CD4-positive, alpha-beta T cell treated with Interleukin-10 for 1 hour (primary cell): ENCODE measurements at regions not wholly inside any gene's neighbourhood (a gene's known extent, or its start where the extent isn't known, plus 50 kb on each side); places are given as distances from the start of the nearest gene placed in this dataset.
A peak's percentile ranks its signal among the peaks of the same experiment; 100 is the strongest.

Source experiments
- DNase-seq: peaks from one replicate; pipeline ENCODE4 v3.0.0-alpha.2; 2020

- no peak for DNase-seq
These were observed 195.5 kb downstream of the PHETA1 start for GRCh38 chr12:111173391-111173790.

DNA sequence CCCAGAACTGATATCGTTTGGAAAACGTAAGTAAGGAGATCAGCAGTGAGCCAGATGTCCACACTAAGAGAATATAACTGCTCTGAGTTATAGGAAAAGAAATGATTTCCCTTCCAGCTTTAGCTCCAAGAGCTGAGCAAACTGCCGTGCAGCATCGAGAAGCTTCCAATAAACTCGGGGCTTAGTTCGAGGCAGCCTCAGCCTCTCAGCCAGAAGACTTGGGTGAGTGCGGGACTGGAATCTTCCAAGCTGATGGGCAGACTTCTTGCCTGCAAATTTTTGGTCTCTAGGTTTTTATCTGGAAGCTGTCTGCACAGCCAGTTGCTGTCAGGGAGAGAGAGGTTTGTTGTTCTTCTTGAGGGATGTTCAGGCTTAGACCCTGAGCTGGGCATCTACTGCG lies 196.1 kb downstream of the PHETA1 start:
- DNase-seq, result no peak

GRCh38 chr12:111171832-111172231 lies 197.1 kb downstream of the PHETA1 start:
- no peak for DNase-seq

DNA sequence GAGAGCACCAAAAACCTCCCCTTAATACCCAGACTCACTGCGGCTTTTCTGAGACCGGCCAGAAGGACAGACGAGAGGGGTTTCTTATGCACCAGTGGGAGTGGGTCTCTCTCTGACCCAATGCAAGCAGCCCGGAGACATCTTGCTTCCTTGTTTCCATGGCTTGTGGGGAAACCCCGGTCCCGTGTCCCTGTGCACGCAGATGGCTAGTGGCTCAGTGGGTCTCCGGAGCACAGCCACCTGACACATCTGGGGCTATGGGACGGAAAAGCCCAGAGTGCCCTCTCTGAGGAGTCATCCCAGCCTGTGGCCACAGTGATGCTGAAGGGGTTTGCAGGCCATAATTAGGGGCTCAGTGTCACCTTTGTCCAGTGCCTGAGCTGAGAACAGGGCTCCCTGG lies 197.6 kb downstream of the PHETA1 start:
- DNase-seq, result no peak

GRCh38 chr12:111170543-111170942 lies 198.4 kb downstream of the PHETA1 start:
- peak; percentile 0 for DNase-seq

DNA sequence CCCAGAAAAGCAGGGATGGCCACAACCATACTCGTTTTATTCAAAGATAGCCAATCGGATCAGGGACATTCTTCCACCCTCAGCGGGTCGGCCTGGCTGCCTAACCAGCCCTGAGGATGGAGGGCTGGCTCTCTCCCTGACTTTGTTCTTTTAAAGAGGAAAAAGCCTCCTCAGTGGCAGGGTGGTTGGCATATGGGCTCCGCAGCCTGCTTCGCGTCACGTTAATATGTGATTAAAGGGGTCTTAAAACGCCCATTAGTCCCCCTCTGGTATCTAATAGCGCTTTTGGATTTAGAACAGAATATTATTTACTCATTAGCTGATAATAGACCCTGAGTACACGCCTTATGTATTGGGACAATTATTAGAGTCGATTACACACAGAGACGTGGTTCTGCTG lies 199.4 kb downstream of the PHETA1 start:
- DNase-seq, result no peak

DNA sequence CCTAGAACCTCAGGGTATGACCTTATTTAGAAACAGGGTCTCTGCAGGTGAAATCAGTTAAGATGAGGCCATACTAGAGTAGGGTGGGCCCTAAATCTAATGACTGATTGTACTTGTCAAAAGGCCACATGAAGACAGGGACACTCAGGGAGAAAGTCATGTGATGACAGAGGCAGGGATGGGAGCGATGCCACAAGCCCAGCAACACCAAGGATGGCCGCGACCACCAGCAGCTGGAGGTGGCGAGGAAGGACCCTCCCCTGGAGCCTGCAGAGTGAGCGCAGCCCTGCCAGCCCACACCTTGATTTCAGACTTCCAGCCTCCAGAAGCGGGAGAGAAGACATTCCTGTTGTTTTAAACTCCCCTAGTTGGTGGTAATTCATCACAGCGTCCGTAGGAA lies 199.9 kb downstream of the PHETA1 start:
- no peak for DNase-seq

GRCh38 chr12:111168009-111168900 lies 200.6 kb downstream of the PHETA1 start:
- DNase-seq, result no peak

DNA sequence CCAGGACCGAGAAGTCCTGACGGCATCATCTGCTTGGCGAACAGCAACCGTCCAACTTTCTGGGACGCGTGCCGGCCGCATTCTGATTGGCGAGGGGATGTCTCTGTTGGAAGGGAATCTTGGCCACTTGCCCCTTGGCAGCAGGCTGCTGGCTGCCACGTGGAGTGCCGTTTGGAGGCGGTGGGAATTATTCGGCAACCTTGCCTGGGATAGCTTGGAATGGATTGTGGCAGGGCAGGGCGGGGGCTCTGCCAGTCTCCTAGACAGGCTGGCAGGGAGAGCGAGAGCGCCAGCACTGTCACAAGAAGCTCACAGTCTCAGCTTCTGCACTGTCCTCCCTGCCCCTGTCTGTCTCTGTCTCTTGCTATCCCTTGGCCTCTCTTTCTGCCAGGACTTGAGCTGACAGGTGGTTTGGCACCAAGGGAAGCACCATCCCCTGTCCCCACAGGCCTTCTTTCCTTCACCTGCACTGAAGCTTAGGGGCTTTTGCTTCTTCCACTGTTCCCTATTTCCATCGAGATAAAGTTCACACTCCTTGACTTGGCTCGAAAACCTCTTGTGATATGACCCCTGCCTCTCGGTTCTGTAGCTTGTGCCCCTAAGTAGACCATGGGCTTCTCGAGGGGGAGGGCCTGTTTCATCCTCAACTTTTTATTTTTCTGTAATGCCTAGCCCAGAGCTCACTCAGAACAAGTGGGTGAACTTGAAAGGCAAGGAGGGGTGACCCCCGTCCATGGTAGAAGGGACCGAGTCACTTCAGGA lies 201.9 kb downstream of the PHETA1 start:
- no peak for DNase-seq

DNA sequence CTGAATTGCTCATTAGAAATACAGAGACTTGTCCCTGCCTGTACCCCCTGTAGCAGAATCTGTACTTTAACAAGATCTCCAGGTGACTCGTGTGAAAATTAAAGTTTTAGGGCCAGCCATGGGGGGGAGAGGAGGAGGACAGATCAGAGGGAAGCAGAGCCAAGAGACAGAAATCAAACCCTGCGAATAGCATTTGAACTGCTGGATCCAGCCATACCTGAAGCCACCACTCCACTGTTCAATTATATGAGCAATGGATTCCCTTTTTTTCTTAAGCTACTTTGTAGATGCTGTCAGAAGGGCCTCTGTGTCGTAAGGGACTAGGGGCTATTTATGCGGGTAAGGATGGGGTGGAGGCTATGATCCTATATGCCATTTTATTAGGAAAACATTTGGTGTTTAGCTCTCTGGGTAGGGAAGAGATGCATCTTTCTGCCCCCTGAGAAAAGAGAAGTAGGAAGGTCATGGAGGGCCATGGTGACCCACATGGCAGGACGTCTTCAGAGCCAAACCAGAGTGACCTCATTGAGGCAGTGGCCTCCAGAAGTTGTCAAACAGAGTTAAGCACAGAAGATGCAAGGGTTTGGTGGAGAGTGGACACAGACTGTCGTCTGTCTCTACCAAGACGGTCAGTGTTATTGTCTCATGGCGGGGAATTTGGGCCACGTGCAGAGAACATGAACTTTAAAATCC lies 203.9 kb downstream of the PHETA1 start:
- no peak for DNase-seq

DNA sequence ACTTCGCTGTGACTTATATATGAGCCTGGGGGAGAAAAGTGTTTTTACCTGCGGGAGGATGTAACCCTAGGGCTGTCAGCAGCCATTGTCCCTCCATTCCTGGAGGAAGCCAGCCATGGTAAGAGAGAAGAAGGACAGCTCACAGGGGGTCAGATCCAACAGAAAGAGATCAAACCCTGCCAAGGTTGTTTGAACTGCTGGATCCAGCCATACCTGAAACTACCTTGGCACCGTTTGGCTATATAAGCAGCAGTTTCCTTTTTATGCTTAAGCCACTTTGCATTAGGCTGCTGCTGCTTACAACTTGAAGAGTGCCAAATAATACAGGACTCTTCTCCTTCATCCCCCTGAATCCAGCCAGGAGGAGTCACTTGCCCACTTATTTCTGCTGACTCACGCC lies 205.5 kb downstream of the PHETA1 start:
- no peak for DNase-seq

GRCh38 chr12:111161898-111162297 lies 207.0 kb downstream of the PHETA1 start:
- DNase-seq, result no peak

DNA sequence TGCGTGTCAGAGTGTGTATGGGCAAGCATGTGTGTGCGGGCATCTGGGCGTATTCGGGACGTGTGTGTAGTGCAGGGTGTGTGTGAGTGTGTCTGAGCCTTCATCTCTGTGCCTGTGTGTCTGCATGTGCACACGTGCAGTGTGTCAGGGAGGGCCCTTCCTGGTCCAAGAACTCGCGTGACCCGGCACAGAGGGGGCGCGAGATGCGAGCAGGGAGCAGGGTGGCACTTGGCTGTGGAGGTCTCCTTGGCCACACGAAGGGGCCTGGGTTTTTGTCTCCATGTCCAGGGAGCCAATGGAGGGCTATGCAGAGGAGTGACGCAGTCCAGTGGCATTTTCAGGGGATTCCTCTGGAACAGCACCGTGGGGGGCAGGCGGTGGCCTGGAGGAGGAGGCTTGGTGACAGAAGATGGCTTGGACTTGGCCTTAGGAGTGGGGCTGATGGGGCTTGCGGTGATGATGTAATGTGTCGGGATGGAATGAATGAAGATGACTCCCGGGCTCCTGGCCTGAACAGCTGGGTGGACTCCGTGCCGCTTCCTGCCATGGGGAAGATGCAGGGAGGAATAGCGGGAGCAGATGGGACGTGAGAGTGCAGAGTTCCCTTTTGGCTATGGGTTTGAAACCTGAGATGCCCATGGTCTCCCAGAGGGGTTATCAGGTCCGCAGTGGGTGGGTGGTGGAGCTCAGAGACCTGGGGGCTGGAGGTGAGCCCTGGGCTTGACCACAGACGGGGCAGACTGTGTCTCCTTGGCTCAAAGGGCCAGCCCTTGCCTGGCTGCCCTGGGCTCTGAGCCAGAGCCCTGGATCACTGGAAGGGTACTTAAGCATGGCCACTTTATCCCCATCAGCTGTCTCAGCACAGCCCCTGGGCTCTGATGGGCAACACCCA lies 208.3 kb downstream of the PHETA1 start:
- no peak for DNase-seq

GRCh38 chr12:111158992-111159391 lies 209.9 kb downstream of the PHETA1 start:
- no peak for DNase-seq

- DNase-seq, result no peak
These were observed 211.4 kb downstream of the PHETA1 start for GRCh38 chr12:111157486-111157885.

DNA sequence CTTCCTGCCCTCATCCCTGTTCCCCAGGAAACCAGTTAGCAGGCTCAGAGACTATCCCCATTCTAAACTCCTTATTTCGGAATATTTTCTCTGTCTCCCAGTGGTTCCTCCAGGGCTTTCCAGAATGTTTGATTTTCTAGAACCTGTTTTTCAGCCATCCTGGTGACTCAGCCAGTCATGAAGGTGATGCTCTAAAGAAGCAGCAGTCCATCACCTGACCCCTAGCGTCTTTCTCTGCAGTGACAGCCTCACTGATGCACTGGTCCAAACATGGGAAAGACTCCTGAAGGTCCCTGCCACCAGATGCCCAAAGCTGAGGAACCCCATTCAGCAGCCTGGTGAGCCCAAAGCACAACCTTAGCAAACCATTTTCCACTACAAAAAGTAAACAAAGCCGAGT lies 212.6 kb downstream of the PHETA1 start:
- DNase-seq, result no peak

- DNase-seq, result no peak
These were observed 213.4 kb downstream of the PHETA1 start for GRCh38 chr12:111155521-111155920.

DNA sequence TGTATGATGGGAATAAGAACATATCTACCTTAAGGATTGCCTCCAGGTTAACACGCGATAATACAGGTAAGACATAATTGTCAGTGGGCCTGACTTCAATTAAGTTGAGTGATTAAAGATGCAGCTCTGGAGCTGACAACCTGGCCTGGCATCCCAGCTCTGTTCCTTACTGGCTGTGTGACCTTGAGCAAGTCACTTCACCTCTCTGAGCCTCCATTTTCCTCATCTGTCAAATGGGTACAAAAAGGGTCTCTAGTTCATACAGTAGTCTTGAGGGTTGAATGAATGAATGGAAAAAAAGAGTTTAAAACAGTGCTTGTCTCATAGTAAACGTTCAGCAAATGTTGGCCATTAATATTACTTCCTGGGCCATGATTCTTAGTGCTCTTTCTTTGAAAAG lies 213.9 kb downstream of the PHETA1 start:
- DNase-seq, result no peak

DNA sequence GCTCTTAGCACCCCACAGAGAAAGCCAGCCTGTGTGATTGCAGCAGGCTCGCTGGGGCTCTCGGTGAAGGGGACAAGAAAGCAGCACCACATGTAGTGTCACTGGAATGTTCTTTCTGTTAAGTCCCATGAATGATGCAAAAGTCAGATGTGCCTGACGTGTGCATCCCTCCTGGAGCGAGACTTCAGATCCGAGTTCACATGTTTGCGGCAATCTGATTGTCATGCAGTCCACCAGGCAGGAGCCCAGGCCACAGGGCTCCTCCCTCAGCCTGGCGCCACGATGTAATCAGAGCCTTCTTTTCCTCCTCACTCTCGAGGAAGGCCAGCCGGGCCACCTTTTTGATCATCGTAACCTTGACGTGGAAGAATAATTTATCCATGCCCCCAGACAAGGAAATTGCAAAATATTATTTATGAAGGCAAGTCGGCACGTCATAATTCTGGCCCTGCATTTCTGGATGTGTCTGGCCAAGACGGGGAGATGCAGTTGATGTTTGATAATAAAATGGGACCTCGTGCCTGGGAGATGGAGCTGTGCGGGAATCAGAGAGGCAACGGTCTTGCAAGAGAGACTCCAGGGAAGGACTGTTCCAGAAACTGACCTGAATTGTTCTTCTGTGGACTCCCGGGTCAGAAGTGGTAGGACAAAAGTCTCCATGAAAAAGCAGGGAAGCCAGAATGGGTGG lies 214.6 kb downstream of the PHETA1 start:
- DNase-seq, result no peak

DNA sequence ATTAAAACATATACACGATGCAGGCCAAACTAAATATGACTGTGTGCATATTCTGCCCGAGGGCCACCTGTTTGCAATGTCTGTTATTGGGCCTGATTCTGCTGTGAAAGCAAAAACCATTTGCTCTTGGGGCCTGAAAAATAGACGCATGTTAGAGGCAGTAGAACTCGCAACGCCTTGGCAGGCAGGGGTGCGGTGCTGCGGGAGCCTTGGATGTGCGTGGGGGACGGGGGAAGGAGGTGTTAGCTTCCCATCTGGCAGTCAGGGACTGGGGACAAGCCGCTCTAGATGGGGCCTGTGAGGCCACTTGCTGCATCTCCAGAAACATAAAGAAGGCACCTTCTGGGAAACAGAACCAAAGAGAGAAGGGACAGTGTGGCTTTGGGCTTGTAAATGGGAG lies 216.3 kb downstream of the PHETA1 start:
- no peak for DNase-seq

DNA sequence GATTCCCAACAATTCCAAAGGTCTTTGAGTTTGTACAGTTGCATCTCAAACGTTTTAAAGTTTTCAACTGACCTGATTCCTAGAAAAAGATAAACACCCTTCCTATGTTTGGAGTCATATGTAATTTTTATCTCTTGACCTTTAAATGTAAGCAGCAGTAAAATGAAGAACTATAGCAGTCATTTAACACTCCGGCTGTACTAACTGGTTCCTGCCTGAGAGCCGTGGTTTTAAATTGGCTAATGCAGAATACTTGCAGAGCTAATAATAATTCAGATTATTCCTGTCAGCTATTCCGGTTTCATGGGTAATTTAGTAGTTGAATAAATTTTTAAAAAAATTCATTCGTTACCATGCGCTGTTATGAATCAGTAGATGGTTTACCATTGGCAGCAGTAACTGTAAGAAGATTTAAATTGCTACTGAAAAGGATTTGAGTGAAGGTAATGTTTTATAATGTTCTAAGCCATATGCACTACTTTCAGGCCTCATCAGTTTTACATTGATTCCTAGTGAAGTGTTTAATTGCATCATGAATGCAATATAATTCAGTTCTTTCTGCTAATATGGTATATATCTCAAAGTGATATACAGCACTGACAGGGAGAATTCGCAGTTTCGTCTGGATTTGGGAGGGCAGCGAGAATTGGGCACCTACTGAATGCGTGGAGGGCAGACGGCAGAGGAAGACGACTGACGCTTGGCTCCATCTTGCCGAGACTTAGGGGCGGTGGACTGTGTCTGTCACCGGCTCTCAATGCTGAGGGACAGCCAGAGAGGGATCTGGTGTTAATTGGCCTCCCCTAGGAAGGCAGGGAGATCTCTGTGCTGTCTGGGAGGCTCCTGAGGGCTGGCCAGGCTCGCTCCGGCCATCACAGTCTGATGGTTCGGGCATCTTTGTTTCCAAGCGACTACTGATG lies 217.7 kb downstream of the PHETA1 start:
- no peak for DNase-seq
